ENCODE measurements at regions not wholly inside any gene's neighbourhood (a gene's known extent, or its start where the extent isn't known, plus 50 kb on each side); places are given as distances from the start of the nearest gene placed in this dataset.

GRCh38 chr1:187716160-187716559 is 887.4 kb downstream of the PLA2G4A start:
- no peak for TF ChIP-seq NFIC (IDR thresholded peaks at IDR 0.05)
- no peak for TF ChIP-seq RAD21 (IDR thresholded peaks at IDR 0.05; ENCODE audit: low read depth)
- no peak for TF ChIP-seq TCF12 (IDR thresholded peaks at IDR 0.05; ENCODE audit: low read depth)
- no peak for TF ChIP-seq EGR1 (IDR thresholded peaks at IDR 0.05)
- TF ChIP-seq CREB1 (IDR thresholded peaks at IDR 0.05; ENCODE audit: low read depth), result no peak
- TF ChIP-seq TEAD4 (IDR thresholded peaks at IDR 0.05), result no peak
- no peak for TF ChIP-seq EP300 (IDR thresholded peaks at IDR 0.05; ENCODE audit: borderline replicate concordance)
- no peak for TF ChIP-seq FOXM1 (IDR thresholded peaks at IDR 0.05; ENCODE audit: borderline replicate concordance, low read depth)
- TF ChIP-seq, protein P1, sequence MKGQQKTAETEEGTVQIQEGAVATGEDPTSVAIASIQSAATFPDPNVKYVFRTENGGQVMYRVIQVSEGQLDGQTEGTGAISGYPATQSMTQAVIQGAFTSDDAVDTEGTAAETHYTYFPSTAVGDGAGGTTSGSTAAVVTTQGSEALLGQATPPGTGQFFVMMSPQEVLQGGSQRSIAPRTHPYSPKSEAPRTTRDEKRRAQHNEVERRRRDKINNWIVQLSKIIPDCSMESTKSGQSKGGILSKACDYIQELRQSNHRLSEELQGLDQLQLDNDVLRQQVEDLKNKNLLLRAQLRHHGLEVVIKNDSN (IDR thresholded peaks at IDR 0.05), result no peak
- TF ChIP-seq, protein P2, sequence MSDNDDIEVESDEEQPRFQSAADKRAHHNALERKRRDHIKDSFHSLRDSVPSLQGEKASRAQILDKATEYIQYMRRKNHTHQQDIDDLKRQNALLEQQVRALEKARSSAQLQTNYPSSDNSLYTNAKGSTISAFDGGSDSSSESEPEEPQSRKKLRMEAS (IDR thresholded peaks at IDR 0.05), result no peak
- TF ChIP-seq CEBPB (IDR thresholded peaks at IDR 0.05), result no peak
- TF ChIP-seq TAF1 (IDR thresholded peaks at IDR 0.05; ENCODE audit: low read depth), result no peak
- TF ChIP-seq YY1 (IDR thresholded peaks at IDR 0.05; ENCODE audit: low read depth), result no peak
- TF ChIP-seq, protein P3, sequence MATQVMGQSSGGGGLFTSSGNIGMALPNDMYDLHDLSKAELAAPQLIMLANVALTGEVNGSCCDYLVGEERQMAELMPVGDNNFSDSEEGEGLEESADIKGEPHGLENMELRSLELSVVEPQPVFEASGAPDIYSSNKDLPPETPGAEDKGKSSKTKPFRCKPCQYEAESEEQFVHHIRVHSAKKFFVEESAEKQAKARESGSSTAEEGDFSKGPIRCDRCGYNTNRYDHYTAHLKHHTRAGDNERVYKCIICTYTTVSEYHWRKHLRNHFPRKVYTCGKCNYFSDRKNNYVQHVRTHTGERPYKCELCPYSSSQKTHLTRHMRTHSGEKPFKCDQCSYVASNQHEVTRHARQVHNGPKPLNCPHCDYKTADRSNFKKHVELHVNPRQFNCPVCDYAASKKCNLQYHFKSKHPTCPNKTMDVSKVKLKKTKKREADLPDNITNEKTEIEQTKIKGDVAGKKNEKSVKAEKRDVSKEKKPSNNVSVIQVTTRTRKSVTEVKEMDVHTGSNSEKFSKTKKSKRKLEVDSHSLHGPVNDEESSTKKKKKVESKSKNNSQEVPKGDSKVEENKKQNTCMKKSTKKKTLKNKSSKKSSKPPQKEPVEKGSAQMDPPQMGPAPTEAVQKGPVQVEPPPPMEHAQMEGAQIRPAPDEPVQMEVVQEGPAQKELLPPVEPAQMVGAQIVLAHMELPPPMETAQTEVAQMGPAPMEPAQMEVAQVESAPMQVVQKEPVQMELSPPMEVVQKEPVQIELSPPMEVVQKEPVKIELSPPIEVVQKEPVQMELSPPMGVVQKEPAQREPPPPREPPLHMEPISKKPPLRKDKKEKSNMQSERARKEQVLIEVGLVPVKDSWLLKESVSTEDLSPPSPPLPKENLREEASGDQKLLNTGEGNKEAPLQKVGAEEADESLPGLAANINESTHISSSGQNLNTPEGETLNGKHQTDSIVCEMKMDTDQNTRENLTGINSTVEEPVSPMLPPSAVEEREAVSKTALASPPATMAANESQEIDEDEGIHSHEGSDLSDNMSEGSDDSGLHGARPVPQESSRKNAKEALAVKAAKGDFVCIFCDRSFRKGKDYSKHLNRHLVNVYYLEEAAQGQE (IDR thresholded peaks at IDR 0.05; ENCODE audit: low read depth), result no peak
- no peak for TF ChIP-seq ZBTB7A (IDR thresholded peaks at IDR 0.05; ENCODE audit: low read depth)

DNA sequence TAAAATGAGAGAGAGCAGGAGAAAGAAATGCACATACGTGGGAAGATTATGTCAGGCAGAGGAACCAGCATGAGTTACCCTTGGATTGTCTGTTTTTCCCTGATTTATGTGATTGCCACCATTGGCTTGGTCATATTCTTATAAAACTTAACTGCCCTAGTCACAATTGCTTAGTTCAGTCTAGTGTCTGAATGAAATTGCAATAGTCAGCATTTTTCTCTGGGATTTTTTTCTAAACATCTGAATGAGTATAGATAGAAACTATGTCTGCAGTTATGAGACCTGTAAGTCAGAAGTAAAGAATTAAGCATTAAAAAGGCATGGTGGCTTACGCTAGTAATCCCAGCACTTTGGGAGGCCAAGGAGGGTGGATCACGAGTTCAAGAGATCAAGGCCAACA is 889.8 kb downstream of the PLA2G4A start:
- TF ChIP-seq TEAD4 (IDR thresholded peaks at IDR 0.05) (no peak), CREB1 (IDR thresholded peaks at IDR 0.05; ENCODE audit: low read depth) (no peak), TCF12 (IDR thresholded peaks at IDR 0.05; ENCODE audit: low read depth) (no peak), ZBTB7A (IDR thresholded peaks at IDR 0.05; ENCODE audit: low read depth) (no peak), EGR1 (IDR thresholded peaks at IDR 0.05) (no peak), CEBPB (IDR thresholded peaks at IDR 0.05) (no peak), TAF1 (IDR thresholded peaks at IDR 0.05; ENCODE audit: low read depth) (no peak), FOXM1 (IDR thresholded peaks at IDR 0.05; ENCODE audit: borderline replicate concordance, low read depth) (no peak), YY1 (IDR thresholded peaks at IDR 0.05; ENCODE audit: low read depth) (no peak), NFIC (IDR thresholded peaks at IDR 0.05) (no peak), EP300 (IDR thresholded peaks at IDR 0.05; ENCODE audit: borderline replicate concordance) (no peak), RAD21 (IDR thresholded peaks at IDR 0.05; ENCODE audit: low read depth) (no peak)
- TF ChIP-seq, protein P3 (IDR thresholded peaks at IDR 0.05; ENCODE audit: low read depth), result no peak
- TF ChIP-seq, protein P2 (IDR thresholded peaks at IDR 0.05), result no peak
- TF ChIP-seq, protein P1 (IDR thresholded peaks at IDR 0.05), result no peak

DNA sequence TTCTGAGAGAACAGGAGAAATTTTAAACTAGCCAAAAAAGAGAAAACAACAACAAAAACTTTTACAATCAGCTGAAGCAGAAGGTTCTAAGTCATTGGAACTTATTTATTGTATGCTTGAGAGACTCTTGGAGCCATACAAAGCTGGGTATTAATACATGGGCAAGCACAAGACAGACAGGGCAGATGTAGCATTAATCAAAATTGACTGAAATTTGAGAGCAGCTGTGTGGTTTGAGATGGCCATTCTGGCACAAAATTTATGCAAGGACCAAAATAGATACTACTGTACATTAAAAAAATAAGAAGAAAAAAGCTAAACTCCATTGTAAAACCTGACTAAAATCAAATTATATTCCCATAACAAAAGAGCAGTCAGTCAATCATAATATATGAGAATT is 892.5 kb downstream of the PLA2G4A start:
- no peak for TF ChIP-seq TEAD4 (IDR thresholded peaks at IDR 0.05)
- no peak for TF ChIP-seq ZBTB7A (IDR thresholded peaks at IDR 0.05; ENCODE audit: low read depth)
- no peak for TF ChIP-seq FOXM1 (IDR thresholded peaks at IDR 0.05; ENCODE audit: borderline replicate concordance, low read depth)
- no peak for TF ChIP-seq CREB1 (IDR thresholded peaks at IDR 0.05; ENCODE audit: low read depth)
- TF ChIP-seq CEBPB (IDR thresholded peaks at IDR 0.05), result no peak
- no peak for TF ChIP-seq EP300 (IDR thresholded peaks at IDR 0.05; ENCODE audit: borderline replicate concordance)
- no peak for TF ChIP-seq RAD21 (IDR thresholded peaks at IDR 0.05; ENCODE audit: low read depth)

- TF ChIP-seq YY1 (IDR thresholded peaks at IDR 0.05; ENCODE audit: low read depth) (no peak), TAF1 (IDR thresholded peaks at IDR 0.05; ENCODE audit: low read depth) (no peak), NFIC (IDR thresholded peaks at IDR 0.05) (no peak)
- TF ChIP-seq, protein P1 (IDR thresholded peaks at IDR 0.05), result no peak
These were observed 896.5 kb downstream of the PLA2G4A start for GRCh38 chr1:187725216-187725615.

DNA sequence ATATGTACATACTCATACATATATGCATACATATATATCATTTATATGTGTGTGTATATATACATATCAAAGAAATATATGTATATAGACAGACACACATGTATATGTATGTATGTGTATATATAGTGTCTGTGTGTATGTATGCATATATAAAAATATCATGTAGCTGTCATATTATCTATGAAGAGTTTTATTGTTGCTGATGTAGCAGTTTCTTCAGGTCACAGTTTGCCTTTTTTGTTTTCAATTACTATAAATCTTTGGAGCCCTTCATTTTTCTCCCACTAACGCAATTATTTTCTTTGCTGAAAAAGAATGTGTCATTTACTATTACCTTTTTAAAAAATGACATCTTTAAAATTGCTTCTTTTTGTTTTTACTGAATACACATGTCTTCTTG is 904.5 kb downstream of the PLA2G4A start:
- TF ChIP-seq CREB1 (IDR thresholded peaks at IDR 0.05; ENCODE audit: low read depth) (no peak), EGR1 (IDR thresholded peaks at IDR 0.05) (no peak), EP300 (IDR thresholded peaks at IDR 0.05; ENCODE audit: borderline replicate concordance) (no peak), RAD21 (IDR thresholded peaks at IDR 0.05; ENCODE audit: low read depth) (no peak), TCF12 (IDR thresholded peaks at IDR 0.05; ENCODE audit: low read depth) (no peak), NFIC (IDR thresholded peaks at IDR 0.05) (no peak), TAF1 (IDR thresholded peaks at IDR 0.05; ENCODE audit: low read depth) (no peak), CEBPB (IDR thresholded peaks at IDR 0.05) (no peak), YY1 (IDR thresholded peaks at IDR 0.05; ENCODE audit: low read depth) (no peak), FOXM1 (IDR thresholded peaks at IDR 0.05; ENCODE audit: borderline replicate concordance, low read depth) (no peak), ZBTB7A (IDR thresholded peaks at IDR 0.05; ENCODE audit: low read depth) (no peak), TEAD4 (IDR thresholded peaks at IDR 0.05) (no peak)
- TF ChIP-seq, protein P2 (IDR thresholded peaks at IDR 0.05), result no peak
- TF ChIP-seq, protein P3 (IDR thresholded peaks at IDR 0.05; ENCODE audit: low read depth), result no peak
- TF ChIP-seq, protein P1 (IDR thresholded peaks at IDR 0.05), result no peak
